GM18909 (cell line): ENCODE measurements at regions not wholly inside any gene's neighbourhood (a gene's known extent, or its start where the extent isn't known, plus 50 kb on each side); places are given as distances from the start of the nearest gene placed in this dataset.

Experiments used
- ATAC-seq: cut with Tn5 transposase; IDR thresholded peaks from one replicate; pipeline ENCODE4 v1.9.1; 2021; ENCODE audit warnings: mild to moderate bottlenecking; ENCODE audit not compliant: unreplicated experiment, poor library complexity

GRCh38 chr21:23245255-23245654 lies 2247.0 kb downstream of the NCAM2 start:
- ATAC-seq, result no peak

- no peak for ATAC-seq
Measured at GRCh38 chr21:23223882-23224281, 2225.7 kb downstream of the NCAM2 start.

GRCh38 chr21:23218667-23219066 lies 2220.5 kb downstream of the NCAM2 start:
- no peak for ATAC-seq

DNA sequence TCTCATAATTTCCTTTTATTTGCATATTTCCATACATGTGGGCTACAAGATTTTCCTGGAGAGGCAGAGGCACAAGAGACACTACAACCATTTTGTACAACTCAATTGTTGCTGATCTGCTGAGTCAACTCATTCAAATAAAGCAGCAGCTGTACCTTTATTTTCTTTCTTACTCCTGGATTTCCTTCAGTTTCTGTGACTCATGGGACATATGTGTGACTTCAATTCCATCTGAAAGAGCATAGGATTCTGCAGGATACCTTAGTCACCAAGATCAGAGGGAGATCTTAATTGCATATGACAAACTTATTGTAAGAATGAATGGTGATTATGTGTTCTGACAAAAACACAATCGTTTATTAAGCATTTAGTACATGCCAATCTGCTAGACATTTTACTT lies 2219.4 kb downstream of the NCAM2 start:
- no peak for ATAC-seq

GRCh38 chr21:23215261-23215660 lies 2217.1 kb downstream of the NCAM2 start:
- ATAC-seq, result no peak
